ENCODE measurements at regions not wholly inside any gene's neighbourhood (a gene's known extent, or its start where the extent isn't known, plus 50 kb on each side); places are given as distances from the start of the nearest gene placed in this dataset.

DNA sequence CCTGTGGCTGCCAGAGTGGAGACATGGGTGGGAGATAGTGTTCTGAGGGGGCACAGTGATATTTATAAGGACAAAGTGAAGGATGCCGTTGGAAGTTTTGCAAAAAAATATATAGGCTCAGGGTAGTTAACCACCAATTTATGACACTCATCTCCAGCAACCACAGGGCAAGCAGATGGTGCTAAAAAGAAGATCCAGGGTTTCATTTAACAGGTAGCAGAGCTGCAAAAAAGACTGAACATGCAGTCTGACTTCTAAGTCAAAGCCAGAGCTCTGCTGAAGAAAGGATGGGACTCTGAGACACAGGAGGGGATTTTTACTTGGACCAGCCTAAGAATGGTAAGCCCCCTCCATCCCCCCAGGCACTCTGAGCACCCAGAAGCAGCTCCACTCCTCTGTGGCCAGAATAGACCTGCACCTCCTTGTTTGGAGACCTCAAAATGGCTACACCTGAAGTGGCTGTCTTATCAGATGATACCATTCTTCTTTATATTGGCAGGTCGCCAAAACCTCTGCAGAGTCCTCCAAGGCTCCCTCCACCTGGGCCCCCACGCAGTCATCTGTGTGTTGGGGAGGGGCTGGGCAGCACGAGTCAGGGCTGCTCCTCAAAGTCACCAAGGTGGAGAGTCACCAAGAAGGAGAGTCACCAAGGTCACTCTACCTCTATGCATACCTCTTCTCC, 161.4 kb upstream of the FAM9B start:
- DNase-seq (ENCODE audit: extremely low spot score): no peak
- ChIA-PET POLR2A (no interaction called here), CTCF (no interaction called here)
- TF ChIP-seq, protein P1, sequence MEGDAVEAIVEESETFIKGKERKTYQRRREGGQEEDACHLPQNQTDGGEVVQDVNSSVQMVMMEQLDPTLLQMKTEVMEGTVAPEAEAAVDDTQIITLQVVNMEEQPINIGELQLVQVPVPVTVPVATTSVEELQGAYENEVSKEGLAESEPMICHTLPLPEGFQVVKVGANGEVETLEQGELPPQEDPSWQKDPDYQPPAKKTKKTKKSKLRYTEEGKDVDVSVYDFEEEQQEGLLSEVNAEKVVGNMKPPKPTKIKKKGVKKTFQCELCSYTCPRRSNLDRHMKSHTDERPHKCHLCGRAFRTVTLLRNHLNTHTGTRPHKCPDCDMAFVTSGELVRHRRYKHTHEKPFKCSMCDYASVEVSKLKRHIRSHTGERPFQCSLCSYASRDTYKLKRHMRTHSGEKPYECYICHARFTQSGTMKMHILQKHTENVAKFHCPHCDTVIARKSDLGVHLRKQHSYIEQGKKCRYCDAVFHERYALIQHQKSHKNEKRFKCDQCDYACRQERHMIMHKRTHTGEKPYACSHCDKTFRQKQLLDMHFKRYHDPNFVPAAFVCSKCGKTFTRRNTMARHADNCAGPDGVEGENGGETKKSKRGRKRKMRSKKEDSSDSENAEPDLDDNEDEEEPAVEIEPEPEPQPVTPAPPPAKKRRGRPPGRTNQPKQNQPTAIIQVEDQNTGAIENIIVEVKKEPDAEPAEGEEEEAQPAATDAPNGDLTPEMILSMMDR (IDR thresholded peaks at IDR 0.05; ENCODE audit: control extremely low read depth, extremely low read depth, low read depth, missing control alignments): no peak

GRCh38 chrX:9196961-9197640, 163.2 kb upstream of the FAM9B start:
- CTCF ChIA-PET: no interaction called here
- POLR2A ChIA-PET: no interaction called here
- no peak for DNase-seq (ENCODE audit: extremely low spot score)
- TF ChIP-seq, protein P1 (IDR thresholded peaks at IDR 0.05; ENCODE audit: control extremely low read depth, extremely low read depth, low read depth, missing control alignments): no peak

- no peak for DNase-seq (ENCODE audit: extremely low spot score)
- TF ChIP-seq, protein P1 (IDR thresholded peaks at IDR 0.05; ENCODE audit: control extremely low read depth, extremely low read depth, low read depth, missing control alignments): no peak
- ChIA-PET CTCF (no interaction called here), POLR2A (no interaction called here)
These were observed 170.6 kb upstream of the FAM9B start for GRCh38 chrX:9204560-9204959.

GRCh38 chrX:9205599-9206223, 171.8 kb upstream of the FAM9B start:
- ChIA-PET CTCF (no interaction called here), POLR2A (no interaction called here)
- no peak for DNase-seq (ENCODE audit: extremely low spot score)
- TF ChIP-seq, protein P1 (IDR thresholded peaks at IDR 0.05; ENCODE audit: control extremely low read depth, extremely low read depth, low read depth, missing control alignments): no peak

- TF ChIP-seq, protein P1 (IDR thresholded peaks at IDR 0.05; ENCODE audit: control extremely low read depth, extremely low read depth, low read depth, missing control alignments): no peak
- ChIA-PET POLR2A (no interaction called here), CTCF (no interaction called here)
- no peak for DNase-seq (ENCODE audit: extremely low spot score)
These were observed 173.2 kb upstream of the FAM9B start for GRCh38 chrX:9207142-9207541.

DNA sequence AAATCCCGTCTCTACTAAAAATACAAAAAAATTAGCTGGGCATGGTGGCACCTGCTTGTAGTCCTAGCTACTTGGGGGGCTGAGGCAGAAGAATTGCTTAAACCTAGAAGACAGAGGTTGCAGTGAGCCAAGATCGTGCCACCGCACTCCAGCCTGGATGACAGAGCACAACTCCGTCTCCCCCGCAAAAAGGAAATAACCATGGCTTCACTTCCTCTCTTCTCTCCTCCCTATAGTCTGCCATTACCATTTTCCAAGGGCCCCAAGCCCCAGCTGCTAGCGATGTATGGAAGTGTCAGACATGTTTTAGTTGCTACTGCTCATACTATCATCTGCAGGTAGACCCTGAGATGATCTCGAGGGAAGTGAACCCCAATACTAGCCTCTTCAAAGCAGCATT, 177.3 kb upstream of the FAM9B start:
- POLR2A ChIA-PET: no interaction called here
- CTCF ChIA-PET: no interaction called here
- DNase-seq (ENCODE audit: extremely low spot score): no peak
- TF ChIP-seq, protein P1 (IDR thresholded peaks at IDR 0.05; ENCODE audit: control extremely low read depth, extremely low read depth, low read depth, missing control alignments): no peak

Data from GM10248 (cell line).